Stomach (tissue), 4 donors: ENCODE measurements at regions not wholly inside any gene's neighbourhood (a gene's known extent, or its start where the extent isn't known, plus 50 kb on each side); places are given as distances from the start of the nearest gene placed in this dataset.

ENCODE experiments used
- CTCF ChIP-seq, 7 experiments: fragments of 450-650 bp in 4 of 7; fragments of 200-600 bp in 3 of 7; sonication (generic) in 3 of 7; IDR thresholded peaks; one replicate each; pipeline ENCODE4 v1.5.1; 2016 to 2019; ENCODE audit warnings: antibody characterized with exemption in 7 of 7, control low read depth in 2 of 7, mild to moderate bottlenecking in 1 of 7
- EP300 ChIP-seq: sonication (generic); formaldehyde crosslinking; IDR thresholded peaks from one replicate; pipeline ENCODE4 v1.6.1; 2017; ENCODE audit warnings: antibody characterized with exemption
- POLR2A ChIP-seq, 4 donors: fragments of 450-650 bp; IDR thresholded peaks; one replicate each; pipeline ENCODE4 v1.6.1; 2016; ENCODE audit warnings: antibody characterized with exemption in 4 of 4, control low read depth in 2 of 4, mild to moderate bottlenecking in 1 of 4, moderate library complexity in 1 of 4
- POLR2AphosphoS5 ChIP-seq, 3 donors: sonication (generic); formaldehyde crosslinking; IDR thresholded peaks; one replicate each; pipeline ENCODE4 v1.6.1; 2016; ENCODE audit warnings: antibody characterized with exemption in 3 of 3

- TF ChIP-seq CTCF (IDR thresholded peaks at IDR 0.05), result no peak
- TF ChIP-seq POLR2A (IDR thresholded peaks at IDR 0.05), result no peak
- TF ChIP-seq EP300, result no peak
- TF ChIP-seq POLR2AphosphoS5 (IDR thresholded peaks at IDR 0.05), result no peak
Observed at GRCh38 chr15:94080989-94081605, 150.3 kb upstream of the MCTP2 start.
